ENCODE measurements at regions not wholly inside any gene's neighbourhood (a gene's known extent, or its start where the extent isn't known, plus 50 kb on each side); places are given as distances from the start of the nearest gene placed in this dataset.
A peak's percentile ranks its signal among the peaks of the same experiment; 100 is the strongest.

DNA sequence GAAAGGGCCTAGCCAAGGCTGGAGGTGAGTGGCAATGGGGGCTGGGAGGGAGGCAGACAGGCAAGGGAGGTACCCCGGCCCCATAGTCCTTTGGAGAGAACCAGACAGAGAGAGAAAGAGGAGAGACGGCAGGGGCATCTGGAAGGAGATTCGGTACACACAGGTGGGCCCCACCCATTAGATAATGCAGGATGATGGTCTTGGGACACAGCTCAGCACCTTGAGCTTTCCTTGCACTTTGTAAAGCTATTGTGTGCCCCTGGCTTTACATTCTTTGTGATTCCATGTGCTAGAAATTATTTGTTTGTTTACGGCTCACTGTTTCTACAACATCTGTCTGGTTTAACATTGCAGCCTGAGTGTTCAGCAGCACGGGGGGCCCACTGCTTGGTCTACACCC is 83.1 kb downstream of the CTAGE1 start:
- Histone ChIP-seq H3K36me3 (no peaks in the 10 kb centered on the region), H3K4me1 (ENCODE audit: control insufficient read depth in 1 of 2, low read depth in 2 of 2) (peaks cover 19 to 33% of the 10 kb centered on the region in 2 donors), H3K4me3 (no peak overlapping the region), H3K9me3 (no peaks in the 10 kb centered on the region), H3K27ac (no peak overlapping the region), H3K27me3 (replicated peaks; ENCODE audit: insufficient read depth) (no peaks in the 10 kb centered on the region)
- ATAC-seq (ENCODE audit: insufficient number of reproducible peaks, low FRiP score, low read depth) (no peak), DNase-seq (ENCODE audit: low spot score) (no peak)
- TF ChIP-seq, protein P1, sequence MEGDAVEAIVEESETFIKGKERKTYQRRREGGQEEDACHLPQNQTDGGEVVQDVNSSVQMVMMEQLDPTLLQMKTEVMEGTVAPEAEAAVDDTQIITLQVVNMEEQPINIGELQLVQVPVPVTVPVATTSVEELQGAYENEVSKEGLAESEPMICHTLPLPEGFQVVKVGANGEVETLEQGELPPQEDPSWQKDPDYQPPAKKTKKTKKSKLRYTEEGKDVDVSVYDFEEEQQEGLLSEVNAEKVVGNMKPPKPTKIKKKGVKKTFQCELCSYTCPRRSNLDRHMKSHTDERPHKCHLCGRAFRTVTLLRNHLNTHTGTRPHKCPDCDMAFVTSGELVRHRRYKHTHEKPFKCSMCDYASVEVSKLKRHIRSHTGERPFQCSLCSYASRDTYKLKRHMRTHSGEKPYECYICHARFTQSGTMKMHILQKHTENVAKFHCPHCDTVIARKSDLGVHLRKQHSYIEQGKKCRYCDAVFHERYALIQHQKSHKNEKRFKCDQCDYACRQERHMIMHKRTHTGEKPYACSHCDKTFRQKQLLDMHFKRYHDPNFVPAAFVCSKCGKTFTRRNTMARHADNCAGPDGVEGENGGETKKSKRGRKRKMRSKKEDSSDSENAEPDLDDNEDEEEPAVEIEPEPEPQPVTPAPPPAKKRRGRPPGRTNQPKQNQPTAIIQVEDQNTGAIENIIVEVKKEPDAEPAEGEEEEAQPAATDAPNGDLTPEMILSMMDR (IDR thresholded peaks at IDR 0.05), result no peak

DNA sequence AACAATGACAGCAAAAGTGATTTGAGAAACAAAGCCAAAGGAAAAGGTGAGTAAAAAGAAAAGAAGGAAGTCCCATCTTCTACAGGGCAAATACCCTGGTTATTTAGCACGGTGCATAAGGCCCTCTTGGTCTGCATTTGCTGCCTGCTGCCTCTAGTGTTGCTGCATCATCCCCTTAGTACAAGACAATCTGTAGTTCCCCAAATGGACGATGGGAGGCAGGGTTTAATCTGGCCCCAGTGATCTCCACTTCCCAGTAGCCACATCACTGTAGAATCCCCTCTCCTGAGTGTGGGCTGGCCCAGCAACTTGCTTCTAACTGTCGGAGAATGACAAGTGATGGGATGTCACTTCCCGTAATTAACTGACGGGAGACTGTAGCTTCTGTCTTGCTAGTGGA is 85.1 kb downstream of the CTAGE1 start:
- Histone ChIP-seq H3K9me3 (no peaks in the 10 kb centered on the region), H3K36me3 (no peaks in the 10 kb centered on the region), H3K27ac (no peak overlapping the region), H3K27me3 (replicated peaks; ENCODE audit: insufficient read depth) (no peaks in the 10 kb centered on the region), H3K4me3 (no peak overlapping the region), H3K4me1 (ENCODE audit: control insufficient read depth in 1 of 2, low read depth in 2 of 2) (peaks cover 12 to 22% of the 10 kb centered on the region in 2 donors)
- TF ChIP-seq, protein P1 (IDR thresholded peaks at IDR 0.05), result no peak
- ATAC-seq (ENCODE audit: insufficient number of reproducible peaks, low FRiP score, low read depth) (no peak), DNase-seq (ENCODE audit: low spot score) (no peak)

DNA sequence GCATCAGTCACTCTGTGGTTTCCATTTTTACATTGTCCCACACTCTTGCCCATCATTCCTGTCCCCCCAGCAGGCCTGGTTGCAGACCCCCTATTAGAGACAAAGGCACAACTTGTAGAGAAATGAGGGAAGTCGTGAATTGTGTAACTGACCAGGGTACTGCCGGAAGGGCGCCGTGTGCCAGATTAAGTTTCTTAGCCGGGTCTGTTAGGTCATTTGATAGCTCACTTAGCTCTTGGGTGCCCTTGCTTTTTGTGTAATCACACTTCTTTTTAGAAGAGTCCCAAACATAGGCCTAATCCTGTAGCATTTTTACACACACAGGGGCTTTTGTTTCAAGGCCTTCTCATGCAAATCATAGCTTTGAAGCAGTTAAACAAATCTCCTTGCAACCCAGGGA is 87.2 kb downstream of the CTAGE1 start:
- H3K36me3 ChIP-seq, result no peaks in the 10 kb centered on the region
- no peaks in the 10 kb centered on the region for H3K9me3 ChIP-seq
- H3K27me3 ChIP-seq (replicated peaks; ENCODE audit: insufficient read depth), result no peaks in the 10 kb centered on the region
- TF ChIP-seq, protein P1 (IDR thresholded peaks at IDR 0.05), result no peak
- ATAC-seq (ENCODE audit: insufficient number of reproducible peaks, low FRiP score, low read depth), result no peak
- peaks cover under 1 to 2% of the 10 kb centered on the region in 2 donors for H3K4me1 ChIP-seq (ENCODE audit: control insufficient read depth in 1 of 2, low read depth in 2 of 2)
- H3K27ac ChIP-seq, result no peak overlapping the region
- DNase-seq (ENCODE audit: low spot score), result no peak
- no peak overlapping the region for H3K4me3 ChIP-seq

DNA sequence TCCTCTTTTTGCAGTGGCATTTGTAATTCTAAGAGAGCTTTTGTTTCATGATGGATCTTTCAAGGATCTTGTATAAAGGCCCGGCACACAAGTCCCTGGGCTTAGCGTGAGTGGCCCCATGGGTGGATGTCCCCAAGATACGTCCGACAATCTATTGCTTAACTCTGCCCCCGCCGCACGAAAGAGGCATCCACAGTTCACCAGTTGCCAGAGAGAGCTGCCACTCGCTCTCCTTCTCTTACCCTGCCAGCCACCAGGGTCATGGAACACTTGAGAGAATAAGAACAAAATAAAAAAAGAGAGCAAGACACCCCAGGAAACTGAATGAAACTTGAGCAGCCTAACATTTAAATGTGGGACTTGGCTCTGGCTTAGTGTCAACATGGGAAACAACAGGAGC is 92.3 kb downstream of the CTAGE1 start:
- Histone ChIP-seq H3K27ac (no peak overlapping the region), H3K27me3 (replicated peaks; ENCODE audit: insufficient read depth) (no peaks in the 10 kb centered on the region), H3K36me3 (no peaks in the 10 kb centered on the region), H3K9me3 (no peaks in the 10 kb centered on the region), H3K4me3 (no peak overlapping the region), H3K4me1 (ENCODE audit: control insufficient read depth in 1 of 2, low read depth in 2 of 2) (peaks cover 3 to 13% of the 10 kb centered on the region in 2 donors)
- ATAC-seq (ENCODE audit: insufficient number of reproducible peaks, low FRiP score, low read depth), result no peak
- DNase-seq (ENCODE audit: low spot score), result no peak
- TF ChIP-seq, protein P1 (IDR thresholded peaks at IDR 0.05), result no peak

DNA sequence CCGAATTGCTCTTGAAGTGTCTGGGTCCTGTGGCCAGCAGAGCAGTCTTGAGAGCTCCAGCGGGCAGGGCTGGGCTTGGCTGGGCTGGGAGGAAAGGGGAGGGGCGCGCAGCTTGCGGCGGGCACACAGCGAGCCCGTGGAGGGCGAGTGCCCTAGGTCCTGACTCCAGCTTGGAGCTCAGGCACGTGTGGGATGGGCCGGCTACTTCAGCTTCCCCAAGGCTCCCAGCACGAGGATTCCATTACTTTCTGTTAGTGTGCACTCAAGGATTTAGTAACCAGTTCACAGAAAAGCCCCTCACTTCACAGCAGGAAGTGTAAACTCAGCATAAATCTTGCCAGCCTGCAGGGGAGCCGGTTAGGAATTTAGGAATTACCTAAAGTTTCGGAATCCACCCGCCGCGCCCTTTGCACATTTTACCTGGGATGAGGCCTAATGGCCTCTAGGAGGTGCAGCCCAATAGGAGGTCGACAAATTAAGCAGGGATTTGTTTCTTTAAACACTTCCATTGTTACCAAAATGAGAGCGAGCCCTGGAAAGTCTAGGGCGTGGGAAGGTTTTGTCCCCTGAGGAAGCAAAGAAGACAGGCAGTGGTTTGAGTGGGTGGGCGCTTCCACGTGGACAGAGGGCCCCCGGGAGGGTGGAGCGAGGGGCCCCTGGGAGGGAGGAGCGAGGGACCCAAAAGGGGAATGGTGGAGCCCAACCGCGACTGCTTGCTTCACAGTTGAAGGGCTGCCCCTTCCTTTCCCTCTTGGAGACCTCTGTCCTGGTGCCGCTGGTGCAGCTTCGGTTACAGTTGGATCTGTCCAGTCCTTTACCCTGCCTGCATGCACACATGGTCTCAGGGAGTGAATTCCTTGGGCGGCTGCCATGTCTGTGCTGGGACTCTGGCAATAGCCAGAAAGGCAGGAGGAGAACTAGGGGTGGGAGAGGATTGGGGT is 93.3 kb downstream of the CTAGE1 start:
- ATAC-seq (ENCODE audit: insufficient number of reproducible peaks, low FRiP score, low read depth) (peak; percentile 29), DNase-seq (ENCODE audit: low spot score) (no peak)
- H3K9me3 ChIP-seq, result no peaks in the 10 kb centered on the region
- peak overlapping the region; percentile 6 to 32 for H3K27ac ChIP-seq
- H3K4me1 ChIP-seq (ENCODE audit: control insufficient read depth in 1 of 2, low read depth in 2 of 2), result peaks cover 3 to 13% of the 10 kb centered on the region in 2 donors
- TF ChIP-seq, protein P1 (IDR thresholded peaks at IDR 0.05), result no peak
- no peaks in the 10 kb centered on the region for H3K36me3 ChIP-seq
- no peaks in the 10 kb centered on the region for H3K27me3 ChIP-seq (replicated peaks; ENCODE audit: insufficient read depth)
- peak overlapping the region; percentile 70 for H3K4me3 ChIP-seq
